Astrocyte (in vitro differentiated cells and primary cell): ENCODE measurements at regions not wholly inside any gene's neighbourhood (a gene's known extent, or its start where the extent isn't known, plus 50 kb on each side); places are given as distances from the start of the nearest gene placed in this dataset.

Source experiments
- DNase-seq: peaks from one replicate; pipeline ENCODE4 v3.0.0-alpha.2; 2010; ENCODE audit warnings: low read depth
- FAIRE-seq: peaks from 2 replicates; lab custom pipeline; 2011; peaks lifted over from hg19 to GRCh38; lab: Jason Lieb, UNC
- H2AFZ ChIP-seq: 2 replicates; pipeline ENCODE4 v1.6.0; 2012; ENCODE audit warnings: low read depth, low read length, inconsistent platforms
- H3K27ac ChIP-seq: 2 replicates; pipeline ENCODE4 v1.5.1; 2011; ENCODE audit warnings: low read depth, low read length, inconsistent platforms
- H3K27me3 ChIP-seq: 2 replicates; pipeline ENCODE4 v1.6.0; 2011; ENCODE audit warnings: low read length, inconsistent platforms; ENCODE audit not compliant: insufficient read depth
- H3K36me3 ChIP-seq: 2 replicates; pipeline ENCODE4 v1.5.1; 2011; ENCODE audit warnings: low read length, inconsistent platforms; ENCODE audit not compliant: insufficient read depth
- H3K4me1 ChIP-seq: 2 replicates; pipeline ENCODE4 v1.5.1; 2011; ENCODE audit warnings: low read length, inconsistent platforms; ENCODE audit not compliant: insufficient read depth
- H3K4me2 ChIP-seq: 2 replicates; pipeline ENCODE4 v1.6.0; 2012; ENCODE audit warnings: low read length, inconsistent platforms
- H3K4me3 ChIP-seq: 2 replicates; pipeline ENCODE4 v1.5.1; 2011; ENCODE audit warnings: low read depth, mild to moderate bottlenecking, low read length, inconsistent platforms; ENCODE audit not compliant: insufficient read depth
- H3K79me2 ChIP-seq: 2 replicates; pipeline ENCODE4 v1.6.0; 2012; ENCODE audit warnings: mild to moderate bottlenecking, low read length, inconsistent platforms; ENCODE audit not compliant: insufficient read depth
- H3K9ac ChIP-seq: 2 replicates; pipeline ENCODE4 v1.6.0; 2012; ENCODE audit warnings: mild to moderate bottlenecking, low read length, inconsistent platforms
- H3K9me3 ChIP-seq: 2 replicates; pipeline ENCODE4 v1.5.1; 2012; ENCODE audit warnings: low read depth, mild to moderate bottlenecking, low read length, inconsistent platforms; ENCODE audit not compliant: insufficient read depth
- H4K20me1 ChIP-seq: 2 replicates; pipeline ENCODE4 v1.6.0; 2012; ENCODE audit warnings: low read length, inconsistent platforms; ENCODE audit not compliant: insufficient read depth
- H3K27ac Mint-ChIP-seq: one replicate; pipeline ENCODE4 v1.8.0; 2021; ENCODE audit warnings: mild to moderate bottlenecking, mixed read lengths; ENCODE audit not compliant: unreplicated experiment
- H3K27me3 Mint-ChIP-seq: one replicate; pipeline ENCODE4 v1.8.0; 2021; ENCODE audit warnings: low read depth, mixed read lengths; ENCODE audit not compliant: unreplicated experiment
- H3K36me3 Mint-ChIP-seq: one replicate; pipeline ENCODE4 v1.8.0; 2021; ENCODE audit warnings: low read depth, mixed read lengths; ENCODE audit not compliant: unreplicated experiment
- H3K4me1 Mint-ChIP-seq: one replicate; pipeline ENCODE4 v1.8.0; 2021; ENCODE audit warnings: low read depth, mixed read lengths; ENCODE audit not compliant: unreplicated experiment
- H3K4me3 Mint-ChIP-seq: one replicate; pipeline ENCODE4 v1.8.0; 2021; ENCODE audit warnings: mild to moderate bottlenecking, moderate library complexity, mixed read lengths; ENCODE audit not compliant: unreplicated experiment
- H3K9me3 Mint-ChIP-seq: one replicate; pipeline ENCODE4 v1.8.0; 2021; ENCODE audit warnings: mild to moderate bottlenecking, mixed read lengths; ENCODE audit not compliant: unreplicated experiment
- EZH2 ChIP-seq: IDR thresholded peaks from 2 replicates; pipeline ENCODE4 v1.6.1; 2012; ENCODE audit warnings: mild to moderate bottlenecking, low read length, inconsistent platforms; ENCODE audit not compliant: insufficient read depth
- TF ChIP-seq, protein P1 (sequence below): IDR thresholded peaks from 2 replicates; pipeline ENCODE4 v1.5.1; 2011; ENCODE audit warnings: low read depth, mild to moderate bottlenecking, inconsistent platforms, low read length, moderate library complexity; ENCODE audit not compliant: insufficient read depth

DNA sequence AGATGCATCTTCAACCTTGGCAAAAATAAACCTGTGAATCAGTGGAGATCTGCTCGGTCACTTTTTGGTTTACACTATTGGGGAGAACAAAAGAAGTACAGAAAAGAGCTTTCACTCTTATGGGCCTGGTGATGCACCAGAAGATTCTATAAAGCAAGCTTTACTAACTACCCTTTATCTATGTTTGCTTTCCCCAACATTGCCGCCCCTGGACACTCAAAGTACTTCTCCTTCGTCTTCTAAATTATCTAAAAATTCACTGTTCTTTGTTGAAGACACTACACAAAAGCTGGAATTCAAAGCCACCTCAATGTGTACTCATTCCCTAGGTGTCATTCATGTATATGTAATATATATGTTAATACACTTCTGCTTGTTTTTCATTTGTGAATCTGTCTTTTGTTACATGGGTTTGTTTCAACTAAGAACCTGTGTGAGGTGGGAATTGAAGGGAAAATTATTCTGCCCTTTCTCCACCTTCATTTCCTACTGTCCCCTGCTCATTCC lies 97.9 kb upstream of the BTN3A2 start:
- Mint-ChIP-seq H3K4me1 (peaks cover 7% of the 10 kb centered on the region), H3K27ac (no peak overlapping the region), H3K4me3 (no peak overlapping the region), H3K27me3 (no peaks in the 10 kb centered on the region), H3K36me3 (no peaks in the 10 kb centered on the region), H3K9me3 (no peaks in the 10 kb centered on the region)
- no peaks in the 10 kb centered on the region for H3K36me3 ChIP-seq
- H3K79me2 ChIP-seq, result no peaks in the 10 kb centered on the region
- no peak for DNase-seq
- H3K4me3 ChIP-seq, result no peak overlapping the region
- H3K9me3 ChIP-seq, result no peaks in the 10 kb centered on the region
- H2AFZ ChIP-seq, result no peak overlapping the region
- no peak overlapping the region for H3K27ac ChIP-seq
- no peaks in the 10 kb centered on the region for H4K20me1 ChIP-seq
- no peak overlapping the region for H3K4me2 ChIP-seq
- H3K27me3 ChIP-seq, result no peaks in the 10 kb centered on the region
- H3K4me1 ChIP-seq, result peaks cover 17% of the 10 kb centered on the region
- no peak for TF ChIP-seq EZH2
- TF ChIP-seq, protein P1, sequence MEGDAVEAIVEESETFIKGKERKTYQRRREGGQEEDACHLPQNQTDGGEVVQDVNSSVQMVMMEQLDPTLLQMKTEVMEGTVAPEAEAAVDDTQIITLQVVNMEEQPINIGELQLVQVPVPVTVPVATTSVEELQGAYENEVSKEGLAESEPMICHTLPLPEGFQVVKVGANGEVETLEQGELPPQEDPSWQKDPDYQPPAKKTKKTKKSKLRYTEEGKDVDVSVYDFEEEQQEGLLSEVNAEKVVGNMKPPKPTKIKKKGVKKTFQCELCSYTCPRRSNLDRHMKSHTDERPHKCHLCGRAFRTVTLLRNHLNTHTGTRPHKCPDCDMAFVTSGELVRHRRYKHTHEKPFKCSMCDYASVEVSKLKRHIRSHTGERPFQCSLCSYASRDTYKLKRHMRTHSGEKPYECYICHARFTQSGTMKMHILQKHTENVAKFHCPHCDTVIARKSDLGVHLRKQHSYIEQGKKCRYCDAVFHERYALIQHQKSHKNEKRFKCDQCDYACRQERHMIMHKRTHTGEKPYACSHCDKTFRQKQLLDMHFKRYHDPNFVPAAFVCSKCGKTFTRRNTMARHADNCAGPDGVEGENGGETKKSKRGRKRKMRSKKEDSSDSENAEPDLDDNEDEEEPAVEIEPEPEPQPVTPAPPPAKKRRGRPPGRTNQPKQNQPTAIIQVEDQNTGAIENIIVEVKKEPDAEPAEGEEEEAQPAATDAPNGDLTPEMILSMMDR, result no peak
- no peak overlapping the region for H3K9ac ChIP-seq
- no peak for FAIRE-seq

DNA sequence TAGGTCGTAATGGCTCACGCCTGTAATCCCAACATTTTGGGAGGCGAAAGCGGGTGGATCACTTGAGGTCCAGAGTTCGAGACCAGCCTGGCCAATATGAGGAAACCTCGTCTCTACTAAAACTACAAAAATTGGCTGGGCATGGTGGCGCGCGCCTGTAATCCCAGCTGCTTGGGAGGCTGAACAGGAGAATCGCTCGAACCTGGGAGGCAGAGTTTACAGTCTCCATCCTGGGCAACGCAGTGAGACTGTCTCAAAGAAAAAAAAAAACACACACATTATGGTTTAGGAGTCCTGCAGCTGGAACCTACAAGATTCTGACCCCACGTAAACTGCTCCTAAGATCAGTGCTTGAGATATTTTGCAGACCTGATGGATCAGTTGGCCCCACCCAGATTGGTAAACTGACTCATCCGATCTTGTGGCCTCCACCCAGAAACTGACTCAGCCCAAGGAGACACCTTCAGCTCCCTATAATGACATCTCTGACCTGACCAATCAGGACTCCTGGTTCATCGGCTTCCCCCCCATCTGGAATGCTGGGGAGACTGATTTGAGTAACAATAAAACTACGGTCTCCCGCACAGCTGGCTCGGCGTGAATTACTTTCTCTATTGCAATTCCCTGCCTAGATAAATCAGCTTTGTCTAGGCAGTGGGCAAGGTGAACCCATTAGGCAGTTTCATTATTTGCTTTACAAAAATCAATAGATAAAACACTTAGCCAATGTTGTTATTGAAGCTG lies 96.2 kb upstream of the BTN3A2 start:
- Histone ChIP-seq H3K4me3 (no peak overlapping the region), H3K4me1 (peaks cover 21% of the 10 kb centered on the region), H3K36me3 (no peaks in the 10 kb centered on the region), H2AFZ (peak overlapping the region; percentile 6), H3K27ac (no peak overlapping the region), H3K79me2 (no peaks in the 10 kb centered on the region), H3K9me3 (no peaks in the 10 kb centered on the region), H3K4me2 (peak overlapping the region; percentile 90), H3K9ac (no peak overlapping the region), H4K20me1 (no peaks in the 10 kb centered on the region), H3K27me3 (no peaks in the 10 kb centered on the region)
- Mint-ChIP-seq H3K27me3 (no peaks in the 10 kb centered on the region), H3K4me1 (peaks cover 7% of the 10 kb centered on the region), H3K4me3 (no peak overlapping the region), H3K9me3 (no peaks in the 10 kb centered on the region), H3K27ac (no peak overlapping the region), H3K36me3 (no peaks in the 10 kb centered on the region)
- peak; percentile 71 for DNase-seq
- FAIRE-seq, result no peak
- no peak for TF ChIP-seq EZH2
- TF ChIP-seq, protein P1, result no peak
